ENCODE measurements at regions not wholly inside any gene's neighbourhood (a gene's known extent, or its start where the extent isn't known, plus 50 kb on each side); places are given as distances from the start of the nearest gene placed in this dataset.

GRCh38 chr5:114780290-114780689 is 389.4 kb downstream of the TRIM36 start:
- H3K27ac Mint-ChIP-seq (ENCODE audit: unreplicated experiment), result no peak overlapping the region
- no peaks in the 10 kb centered on the region for H3K4me1 Mint-ChIP-seq (ENCODE audit: low read depth, unreplicated experiment)
- no peaks in the 10 kb centered on the region for H3K9me3 ChIP-seq
- ChIA-PET CTCF (no interaction called here), POLR2A (no interaction called here)
- H3K36me3 Mint-ChIP-seq (ENCODE audit: insufficient read depth, unreplicated experiment), result no peaks in the 10 kb centered on the region
- no peaks in the 10 kb centered on the region for H3K27me3 ChIP-seq (replicated peaks; ENCODE audit: control insufficient read depth, insufficient read depth, low read length)
- H3K27me3 Mint-ChIP-seq (ENCODE audit: insufficient read depth, unreplicated experiment), result peaks cover 2% of the 10 kb centered on the region
- intact Hi-C loops (cut with micrococcal nuclease; ENCODE audit: unreplicated experiment), result no loop called here
- no peak overlapping the region for H3K4me3 ChIP-seq (ENCODE audit: low read depth, low read length)
- H3K4me1 ChIP-seq, result no peaks in the 10 kb centered on the region
- no peak for TF ChIP-seq CTCF (IDR thresholded peaks at IDR 0.05; ENCODE audit: insufficient read depth in 1 of 2, low read depth in 1 of 2, low read length in 1 of 2, severe bottlenecking in 1 of 2, unreplicated experiment in 1 of 2)
- DNase-seq, result no peak
- H3K36me3 ChIP-seq (ENCODE audit: control insufficient read depth, insufficient read depth, low read length), result no peaks in the 10 kb centered on the region
- no peak overlapping the region for H3K4me3 Mint-ChIP-seq (ENCODE audit: unreplicated experiment)
- no peaks in the 10 kb centered on the region for H3K9me3 Mint-ChIP-seq (ENCODE audit: unreplicated experiment)
- BruUV-seq (replicated peaks), result no TSS peak

GRCh38 chr5:114744406-114744805 is 382.5 kb downstream of the KCNN2 start:
- Mint-ChIP-seq H3K27me3 (ENCODE audit: insufficient read depth, unreplicated experiment) (no peaks in the 10 kb centered on the region), H3K9me3 (ENCODE audit: unreplicated experiment) (peaks cover 13% of the 10 kb centered on the region), H3K27ac (ENCODE audit: unreplicated experiment) (no peak overlapping the region), H3K4me1 (ENCODE audit: low read depth, unreplicated experiment) (peaks cover 6% of the 10 kb centered on the region), H3K36me3 (ENCODE audit: insufficient read depth, unreplicated experiment) (no peaks in the 10 kb centered on the region), H3K4me3 (ENCODE audit: unreplicated experiment) (no peak overlapping the region)
- DNase-seq, result no peak
- ChIA-PET CTCF (interaction anchor here (0.7 kb wide), 1 partner anchor 11 kb away, joined by 9 read pairs; no protein-coding TSS in a partner anchor), POLR2A (no interaction called here)
- Histone ChIP-seq H3K9me3 (no peaks in the 10 kb centered on the region), H3K4me3 (ENCODE audit: low read depth, low read length) (no peak overlapping the region), H3K36me3 (ENCODE audit: control insufficient read depth, insufficient read depth, low read length) (no peaks in the 10 kb centered on the region), H3K4me1 (no peaks in the 10 kb centered on the region), H3K27me3 (replicated peaks; ENCODE audit: control insufficient read depth, insufficient read depth, low read length) (no peaks in the 10 kb centered on the region)
- BruUV-seq (replicated peaks), result no TSS peak
- TF ChIP-seq CTCF (IDR thresholded peaks at IDR 0.05; ENCODE audit: insufficient read depth in 1 of 2, low read depth in 1 of 2, low read length in 1 of 2, severe bottlenecking in 1 of 2, unreplicated experiment in 1 of 2), result no peak
- intact Hi-C loops (cut with micrococcal nuclease; ENCODE audit: unreplicated experiment), result no loop called here

- peaks cover 4% of the 10 kb centered on the region for H3K27me3 Mint-ChIP-seq (ENCODE audit: insufficient read depth, unreplicated experiment)
- BruUV-seq (replicated peaks), result no TSS peak
- no peak overlapping the region for H3K4me3 ChIP-seq (ENCODE audit: low read depth, low read length)
- H3K9me3 Mint-ChIP-seq (ENCODE audit: unreplicated experiment), result peaks cover 20% of the 10 kb centered on the region
- TF ChIP-seq CTCF (IDR thresholded peaks at IDR 0.05; ENCODE audit: insufficient read depth in 1 of 2, low read depth in 1 of 2, low read length in 1 of 2, severe bottlenecking in 1 of 2, unreplicated experiment in 1 of 2), result no peak
- no peak overlapping the region for H3K27ac Mint-ChIP-seq (ENCODE audit: unreplicated experiment)
- H3K4me3 Mint-ChIP-seq (ENCODE audit: unreplicated experiment), result no peak overlapping the region
- H3K36me3 ChIP-seq (ENCODE audit: control insufficient read depth, insufficient read depth, low read length), result no peaks in the 10 kb centered on the region
- POLR2A ChIA-PET, result no interaction called here
- intact Hi-C loops (cut with micrococcal nuclease; ENCODE audit: unreplicated experiment), result no loop called here
- no peaks in the 10 kb centered on the region for H3K36me3 Mint-ChIP-seq (ENCODE audit: insufficient read depth, unreplicated experiment)
- H3K9me3 ChIP-seq, result no peaks in the 10 kb centered on the region
- no peaks in the 10 kb centered on the region for H3K27me3 ChIP-seq (replicated peaks; ENCODE audit: control insufficient read depth, insufficient read depth, low read length)
- CTCF ChIA-PET, result no interaction called here
- no peaks in the 10 kb centered on the region for H3K4me1 Mint-ChIP-seq (ENCODE audit: low read depth, unreplicated experiment)
- DNase-seq, result no peak
- H3K4me1 ChIP-seq, result no peaks in the 10 kb centered on the region
Observed at GRCh38 chr5:114734238-114734637, 372.4 kb downstream of the KCNN2 start.
